Prostate gland (tissue), 2 donors: ENCODE measurements at regions not wholly inside any gene's neighbourhood (a gene's known extent, or its start where the extent isn't known, plus 50 kb on each side); places are given as distances from the start of the nearest gene placed in this dataset.
"Not testable (repeated sequence)": the region's sequence is repeated elsewhere in the genome, so short reads cannot be mapped to it uniquely, and the experiment has no call there.

Experiments used
- DNase-seq: peaks from one replicate; pipeline ENCODE4 v3.0.0-alpha.2; 2019; ENCODE audit warnings: low spot score
- H3K27ac ChIP-seq, 2 donors: fragments of 200-600 bp; sonication (generic); 2 replicates each; pipeline ENCODE4 v1.5.1; 2017 to 2019
- H3K27me3 ChIP-seq: fragments of 200-600 bp; sonication (generic); replicated peaks from 2 replicates; pipeline ENCODE4 v1.5.1; 2019; ENCODE audit not compliant: insufficient read depth
- H3K36me3 ChIP-seq, 2 donors: fragments of 200-600 bp; sonication (generic); 1 replicate in 1 of 2; 2 replicates in 1 of 2; pipeline versions ENCODE4 v1.5.1 to v1.8.1; 2017 to 2019
- H3K4me1 ChIP-seq: fragments of 200-600 bp; sonication (generic); replicated peaks from 2 replicates; pipeline ENCODE4 v1.5.1; 2019
- H3K4me3 ChIP-seq, 2 donors: fragments of 200-600 bp; sonication (generic); 2 replicates each; pipeline ENCODE4 v1.5.1; 2017 to 2019
- H3K9me3 ChIP-seq: fragments of 200-600 bp; sonication (generic); 2 replicates; pipeline ENCODE4 v1.5.1; 2017
- POLR2A ChIP-seq: fragments of 450-650 bp; IDR thresholded peaks from one replicate; pipeline ENCODE4 v1.6.1; 2016; ENCODE audit warnings: antibody characterized with exemption, mild to moderate bottlenecking
- POLR2AphosphoS5 ChIP-seq: sonication (generic); formaldehyde crosslinking; IDR thresholded peaks from one replicate; pipeline ENCODE4 v1.6.1; 2017; ENCODE audit warnings: antibody characterized with exemption
- WGBS: methylation state at CpG from one replicate; pipeline ENCODE4 v1.1.5; 2018; 5-methylcytosine and 5-hydroxymethylcytosine counted together
- intact Hi-C: fragments of 100-400 bp; cut with DNase I; formaldehyde crosslinking; loops from one replicate; pipeline ENCODE4 v1.14.2; 2022
- TF ChIP-seq, protein P1 (sequence below), 4 experiments: fragments of 200-600 bp in 2 of 4; fragments of 450-650 bp in 2 of 4; sonication (generic) in 2 of 4; IDR thresholded peaks; 1 replicate in 3 of 4; 2 replicates in 1 of 4; pipeline ENCODE4 v1.5.1; 2016 to 2019; ENCODE audit warnings: antibody characterized with exemption in 4 of 4, mild to moderate bottlenecking in 2 of 4, moderate library complexity in 2 of 4

DNA sequence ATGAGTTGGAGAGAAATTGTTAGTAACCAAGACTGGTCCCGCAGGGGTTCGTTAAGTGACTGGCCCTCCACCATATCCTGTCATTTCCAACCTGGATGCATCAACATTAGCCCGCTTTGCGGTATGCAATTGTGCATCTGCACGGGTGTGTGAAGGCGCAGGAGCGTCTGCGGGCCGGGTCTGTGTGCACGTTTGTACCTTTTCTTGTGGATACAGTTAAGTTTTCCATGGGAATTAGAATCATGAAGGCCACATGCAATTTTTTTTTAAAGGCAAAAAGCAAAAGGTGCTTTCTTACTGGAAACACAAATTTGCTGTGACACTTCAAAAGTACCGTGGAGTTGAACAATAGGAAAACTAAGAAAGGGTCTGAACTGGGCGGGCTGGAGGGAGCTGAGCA, 355.4 kb upstream of the ZFHX3 start:
- Histone ChIP-seq H3K36me3 (no peaks in the 10 kb centered on the region), H3K27me3 (no peaks in the 10 kb centered on the region), H3K27ac (no peak overlapping the region), H3K4me3 (no peak overlapping the region), H3K4me1 (no peaks in the 10 kb centered on the region), H3K9me3 (no peaks in the 10 kb centered on the region)
- intact Hi-C loops = no loop called here
- TF ChIP-seq POLR2A (no peak), POLR2AphosphoS5 (no peak)
- TF ChIP-seq, protein P1, sequence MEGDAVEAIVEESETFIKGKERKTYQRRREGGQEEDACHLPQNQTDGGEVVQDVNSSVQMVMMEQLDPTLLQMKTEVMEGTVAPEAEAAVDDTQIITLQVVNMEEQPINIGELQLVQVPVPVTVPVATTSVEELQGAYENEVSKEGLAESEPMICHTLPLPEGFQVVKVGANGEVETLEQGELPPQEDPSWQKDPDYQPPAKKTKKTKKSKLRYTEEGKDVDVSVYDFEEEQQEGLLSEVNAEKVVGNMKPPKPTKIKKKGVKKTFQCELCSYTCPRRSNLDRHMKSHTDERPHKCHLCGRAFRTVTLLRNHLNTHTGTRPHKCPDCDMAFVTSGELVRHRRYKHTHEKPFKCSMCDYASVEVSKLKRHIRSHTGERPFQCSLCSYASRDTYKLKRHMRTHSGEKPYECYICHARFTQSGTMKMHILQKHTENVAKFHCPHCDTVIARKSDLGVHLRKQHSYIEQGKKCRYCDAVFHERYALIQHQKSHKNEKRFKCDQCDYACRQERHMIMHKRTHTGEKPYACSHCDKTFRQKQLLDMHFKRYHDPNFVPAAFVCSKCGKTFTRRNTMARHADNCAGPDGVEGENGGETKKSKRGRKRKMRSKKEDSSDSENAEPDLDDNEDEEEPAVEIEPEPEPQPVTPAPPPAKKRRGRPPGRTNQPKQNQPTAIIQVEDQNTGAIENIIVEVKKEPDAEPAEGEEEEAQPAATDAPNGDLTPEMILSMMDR (IDR thresholded peaks at IDR 0.05) = no peak
- WGBS = 92% methylated on average over 12 of the region's 12 CpGs
- no peak for DNase-seq

DNA sequence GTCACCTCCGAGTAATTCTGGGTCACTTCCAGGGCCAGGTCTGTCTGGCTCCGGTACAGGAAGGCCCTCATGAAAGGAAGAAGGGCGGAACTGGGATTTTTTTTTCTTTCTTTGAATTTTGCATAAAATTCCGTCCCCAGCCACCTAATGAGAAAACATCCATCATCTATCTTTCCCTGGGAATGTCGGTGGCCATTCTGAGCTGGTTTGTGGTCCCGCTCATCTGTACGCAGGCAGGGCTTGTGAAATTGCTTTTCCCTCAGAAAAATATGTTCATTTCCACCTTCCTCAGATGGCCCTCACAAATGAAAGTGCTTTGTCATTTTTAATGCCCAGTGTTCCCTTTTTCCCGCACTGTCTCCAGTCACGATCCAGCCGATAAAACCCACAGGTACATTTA, 353.0 kb upstream of the ZFHX3 start:
- WGBS = 85% methylated on average over 10 of the region's 10 CpGs

DNA sequence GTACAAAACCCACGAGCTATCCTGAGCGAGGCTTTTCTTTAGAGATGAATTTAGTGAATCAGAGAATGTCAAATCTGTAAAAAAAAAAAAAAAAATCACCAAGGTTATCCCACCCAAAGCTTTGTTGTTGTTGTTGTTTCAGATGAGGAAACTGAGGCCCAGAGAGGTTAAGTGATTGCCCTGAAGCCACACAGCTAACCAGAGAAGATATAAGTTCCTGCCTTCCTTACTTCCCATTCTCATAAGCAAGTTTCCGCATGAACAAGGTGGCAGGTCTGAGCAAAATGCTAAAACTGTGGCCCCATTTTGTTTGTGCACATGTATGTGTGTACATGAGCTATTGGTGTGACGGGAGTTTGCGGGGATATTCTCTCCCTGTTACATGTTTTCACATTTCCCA, 352.1 kb upstream of the ZFHX3 start:
- Histone ChIP-seq H3K4me3 (no peak overlapping the region), H3K9me3 (no peaks in the 10 kb centered on the region), H3K4me1 (no peaks in the 10 kb centered on the region), H3K27me3 (no peaks in the 10 kb centered on the region), H3K27ac (no peak overlapping the region), H3K36me3 (no peaks in the 10 kb centered on the region)
- no peak for DNase-seq
- TF ChIP-seq POLR2AphosphoS5 = no peak
- TF ChIP-seq, protein P1 (IDR thresholded peaks at IDR 0.05) = no peak
- intact Hi-C loops = no loop called here
- WGBS = 92% methylated on average over 5 of the region's 5 CpGs

More for the DNA sequence above, 353.0 kb upstream of the ZFHX3 start:
- Histone ChIP-seq H3K4me1 (no peaks in the 10 kb centered on the region), H3K4me3 (no peak overlapping the region), H3K9me3 (no peaks in the 10 kb centered on the region), H3K36me3 (no peaks in the 10 kb centered on the region), H3K27ac (no peak overlapping the region), H3K27me3 (no peaks in the 10 kb centered on the region)
- TF ChIP-seq, protein P1 (IDR thresholded peaks at IDR 0.05) = no peak
- TF ChIP-seq POLR2AphosphoS5 (no peak), POLR2A (no peak)
- intact Hi-C loops = no loop called here
- DNase-seq = no peak

GRCh38 chr16:73399486-73399885, 351.6 kb upstream of the ZFHX3 start:
- TF ChIP-seq, protein P1 (IDR thresholded peaks at IDR 0.05) = no peak
- TF ChIP-seq POLR2AphosphoS5 (no peak), POLR2A (no peak)
- Histone ChIP-seq H3K4me1 (no peaks in the 10 kb centered on the region), H3K9me3 (no peaks in the 10 kb centered on the region), H3K4me3 (no peak overlapping the region), H3K27ac (no peak overlapping the region), H3K36me3 (no peaks in the 10 kb centered on the region), H3K27me3 (no peaks in the 10 kb centered on the region)
- intact Hi-C loops = no loop called here
- 57% methylated on average over 5 of the region's 5 CpGs for WGBS
- no peak for DNase-seq

DNA sequence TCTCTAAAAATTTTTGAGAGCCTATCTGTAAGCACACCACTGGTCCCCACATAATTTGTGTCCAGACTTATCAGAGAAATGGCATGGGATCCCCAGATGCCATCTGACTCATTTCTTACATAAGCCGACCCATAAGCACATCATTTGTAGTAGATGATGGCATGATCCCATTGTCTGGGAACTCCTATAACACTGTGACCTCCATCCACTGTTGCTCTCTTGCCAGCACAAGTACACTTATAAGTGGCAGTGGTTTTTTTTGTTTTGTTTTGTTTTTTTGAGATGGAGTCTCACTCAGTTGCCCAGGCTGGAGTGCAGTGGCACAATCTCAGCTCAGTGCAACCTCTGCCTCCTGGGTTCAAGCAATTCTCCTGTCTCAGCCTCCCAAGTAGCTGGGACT, 350.7 kb upstream of the ZFHX3 start:
- H3K4me3 ChIP-seq, H3K27ac ChIP-seq, H3K36me3 ChIP-seq, H3K4me1 ChIP-seq, intact Hi-C loops, H3K9me3 ChIP-seq, DNase-seq, H3K27me3 ChIP-seq: not testable (repeated sequence)
- 100% methylated on average over 1 of the region's 1 CpG for WGBS
